ENCODE measurements at regions not wholly inside any gene's neighbourhood (a gene's known extent, or its start where the extent isn't known, plus 50 kb on each side); places are given as distances from the start of the nearest gene placed in this dataset.

GRCh38 chr12:42010257-42010656 is 134.4 kb downstream of the GXYLT1 start:
- no peak for TF ChIP-seq CTCF (IDR thresholded peaks at IDR 0.05; ENCODE audit: low read depth, low read length)
- Histone ChIP-seq H3K27ac (no peak overlapping the region), H3K36me3 (no peaks in the 10 kb centered on the region), H3K4me3 (ENCODE audit: low read depth, low read length) (no peak overlapping the region), H3K27me3 (ENCODE audit: insufficient read depth, low read depth, severe bottlenecking) (no peaks in the 10 kb centered on the region), H3K9me3 (ENCODE audit: severe bottlenecking) (no peaks in the 10 kb centered on the region)
- no peak for DNase-seq

- Histone ChIP-seq H3K36me3 (no peaks in the 10 kb centered on the region), H3K4me3 (ENCODE audit: low read depth, low read length) (no peak overlapping the region), H3K27me3 (ENCODE audit: insufficient read depth, low read depth, severe bottlenecking) (no peaks in the 10 kb centered on the region), H3K9me3 (ENCODE audit: severe bottlenecking) (no peaks in the 10 kb centered on the region), H3K27ac (no peak overlapping the region)
- no peak for DNase-seq
- TF ChIP-seq CTCF (IDR thresholded peaks at IDR 0.05; ENCODE audit: low read depth, low read length): no peak
Measured at GRCh38 chr12:42008996-42009395, 135.7 kb downstream of the GXYLT1 start.

GRCh38 chr12:42003031-42003430 is 141.6 kb downstream of the GXYLT1 start:
- Histone ChIP-seq H3K4me3 (ENCODE audit: low read depth, low read length) (no peak overlapping the region), H3K9me3 (ENCODE audit: severe bottlenecking) (no peaks in the 10 kb centered on the region), H3K27ac (no peak overlapping the region), H3K36me3 (no peaks in the 10 kb centered on the region), H3K27me3 (ENCODE audit: insufficient read depth, low read depth, severe bottlenecking) (no peaks in the 10 kb centered on the region)
- DNase-seq: no peak
- no peak for TF ChIP-seq CTCF (IDR thresholded peaks at IDR 0.05; ENCODE audit: low read depth, low read length)

DNA sequence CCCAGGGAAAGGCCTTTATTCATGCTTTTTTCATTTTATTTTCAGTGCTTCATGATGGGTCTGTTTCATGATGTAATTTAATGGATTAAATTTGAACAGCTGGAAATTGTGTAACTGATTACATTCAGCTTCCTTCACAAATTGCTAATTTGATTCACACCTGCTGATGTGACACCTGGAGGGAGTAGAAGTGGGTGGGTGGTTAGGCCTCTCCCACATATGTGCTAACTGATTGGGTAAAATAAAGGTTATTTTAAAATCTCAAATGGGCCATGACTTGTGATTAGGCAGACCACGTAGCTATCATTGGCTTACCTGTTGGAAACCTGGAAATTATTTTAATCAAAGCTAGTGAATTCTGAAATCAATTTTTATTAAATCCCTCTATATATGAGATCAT is 142.1 kb downstream of the GXYLT1 start:
- Histone ChIP-seq H3K9me3 (ENCODE audit: severe bottlenecking) (no peaks in the 10 kb centered on the region), H3K4me3 (ENCODE audit: low read depth, low read length) (no peak overlapping the region), H3K27me3 (ENCODE audit: insufficient read depth, low read depth, severe bottlenecking) (no peaks in the 10 kb centered on the region), H3K36me3 (no peaks in the 10 kb centered on the region), H3K27ac (no peak overlapping the region)
- no peak for DNase-seq
- TF ChIP-seq CTCF (IDR thresholded peaks at IDR 0.05; ENCODE audit: low read depth, low read length): no peak

GRCh38 chr12:41998436-41998835 is 146.2 kb downstream of the GXYLT1 start:
- no peak for TF ChIP-seq CTCF (IDR thresholded peaks at IDR 0.05; ENCODE audit: low read depth, low read length)
- H3K27me3 ChIP-seq (ENCODE audit: insufficient read depth, low read depth, severe bottlenecking): no peaks in the 10 kb centered on the region
- H3K36me3 ChIP-seq: no peaks in the 10 kb centered on the region
- H3K27ac ChIP-seq: no peak overlapping the region
- no peak overlapping the region for H3K4me3 ChIP-seq (ENCODE audit: low read depth, low read length)
- H3K9me3 ChIP-seq (ENCODE audit: severe bottlenecking): no peaks in the 10 kb centered on the region
- DNase-seq: no peak

DNA sequence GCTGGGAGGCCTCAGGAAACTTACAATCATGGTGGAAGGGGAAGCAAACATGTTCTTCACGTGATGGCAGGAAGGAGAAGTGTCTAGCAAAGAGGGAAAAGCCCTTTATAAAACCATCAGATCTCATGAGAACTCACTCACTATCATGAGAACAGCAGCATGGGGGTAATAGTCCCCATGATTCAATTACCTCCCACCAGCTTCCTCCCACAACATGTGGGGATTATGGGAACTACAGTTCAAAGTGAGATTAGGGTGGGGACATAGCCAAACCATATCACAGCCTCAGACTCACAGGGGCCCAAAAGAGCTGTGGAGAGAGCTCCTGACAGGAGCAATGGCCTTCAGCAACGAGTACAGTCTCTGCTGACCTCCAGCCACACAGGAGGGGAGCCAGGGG is 151.4 kb downstream of the GXYLT1 start:
- Histone ChIP-seq H3K27ac (no peak overlapping the region), H3K4me3 (ENCODE audit: low read depth, low read length) (no peak overlapping the region), H3K27me3 (ENCODE audit: insufficient read depth, low read depth, severe bottlenecking) (no peaks in the 10 kb centered on the region), H3K36me3 (no peaks in the 10 kb centered on the region), H3K9me3 (ENCODE audit: severe bottlenecking) (no peaks in the 10 kb centered on the region)
- DNase-seq: no peak
- no peak for TF ChIP-seq CTCF (IDR thresholded peaks at IDR 0.05; ENCODE audit: low read depth, low read length)
